COLO668 (cell line): ENCODE measurements at regions not wholly inside any gene's neighbourhood (a gene's known extent, or its start where the extent isn't known, plus 50 kb on each side); places are given as distances from the start of the nearest gene placed in this dataset.
A peak's percentile ranks its signal among the peaks of the same experiment; 100 is the strongest.
"Not testable (repeated sequence)": the region's sequence is repeated elsewhere in the genome, so short reads cannot be mapped to it uniquely, and the experiment has no call there.

Experiments used
- DNase-seq: peaks from one replicate; lab custom pipeline; 2025; ENCODE audit not compliant: unreplicated experiment; lab: John Stamatoyannopoulos, UW

GRCh38 chr7:91398341-91398740 lies 134.1 kb downstream of the FZD1 start:
- DNase-seq: peak; percentile 16

- DNase-seq: no peak
These were observed 141.0 kb downstream of the FZD1 start for GRCh38 chr7:91405092-91405788.

GRCh38 chr7:91405873-91406272 lies 141.6 kb downstream of the FZD1 start:
- DNase-seq: not testable (repeated sequence)

GRCh38 chr7:91407942-91408341 lies 143.7 kb downstream of the FZD1 start:
- DNase-seq: no peak

GRCh38 chr7:91408388-91409154 lies 144.3 kb downstream of the FZD1 start:
- DNase-seq: no peak

GRCh38 chr7:91411060-91411459 lies 146.8 kb downstream of the FZD1 start:
- DNase-seq: no peak

- no peak for DNase-seq
These were observed 148.1 kb downstream of the FZD1 start for GRCh38 chr7:91412298-91412697.

GRCh38 chr7:91414734-91415133 lies 150.5 kb downstream of the FZD1 start:
- DNase-seq: no peak

- DNase-seq: no peak
These were observed 152.1 kb downstream of the FZD1 start for GRCh38 chr7:91416155-91416865.

GRCh38 chr7:91420606-91421005 lies 156.4 kb downstream of the FZD1 start:
- no peak for DNase-seq

GRCh38 chr7:91421018-91421417 lies 156.8 kb downstream of the FZD1 start:
- DNase-seq: no peak

GRCh38 chr7:91424371-91424770 lies 160.1 kb downstream of the FZD1 start:
- no peak for DNase-seq

GRCh38 chr7:91425149-91425548 lies 160.9 kb downstream of the FZD1 start:
- no peak for DNase-seq

- DNase-seq: no peak
These were observed 162.8 kb downstream of the FZD1 start for GRCh38 chr7:91427051-91427450.

GRCh38 chr7:91431601-91432000 lies 167.4 kb downstream of the FZD1 start:
- no peak for DNase-seq

GRCh38 chr7:91434836-91435235 lies 170.6 kb downstream of the FZD1 start:
- DNase-seq: no peak

- DNase-seq: no peak
These were observed 171.3 kb downstream of the FZD1 start for GRCh38 chr7:91435381-91436059.

- peak; percentile 69 for DNase-seq
These were observed 172.4 kb downstream of the FZD1 start for GRCh38 chr7:91436655-91437054.

- not testable (repeated sequence) for DNase-seq
These were observed 176.0 kb downstream of the FZD1 start for GRCh38 chr7:91440198-91440597.

GRCh38 chr7:91443862-91444261 lies 179.6 kb downstream of the FZD1 start:
- no peak for DNase-seq

- no peak for DNase-seq
These were observed 182.6 kb downstream of the FZD1 start for GRCh38 chr7:91446819-91447218.
